SK-N-SH (cell line): ENCODE measurements at regions not wholly inside any gene's neighbourhood (a gene's known extent, or its start where the extent isn't known, plus 50 kb on each side); places are given as distances from the start of the nearest gene placed in this dataset.
"Not testable (repeated sequence)": the region's sequence is repeated elsewhere in the genome, so short reads cannot be mapped to it uniquely, and the experiment has no call there.

Experiments
- CTCF ChIA-PET: fragments of 300-600, 350-600 bp; formaldehyde crosslinking; extraction: SDS; loops from one replicate; lab custom pipeline; 2021; lab: Yijun Ruan, JAX
- POLR2A ChIA-PET: fragments of 350-600 bp; sonication (Branson Sonifier 250); formaldehyde crosslinking; extraction: SDS; loops from one replicate; lab custom pipeline; 2020; ENCODE audit warnings: antibody characterized with exemption, inconsistent platforms; lab: Yijun Ruan, JAX
- DNase-seq: peaks from one replicate; pipeline ENCODE4 v3.0.0; 2012
- H2AFZ ChIP-seq: fragments of 200-600 bp; sonication (generic); 2 replicates; pipeline ENCODE4 v1.8.1; 2016; ENCODE audit warnings: antibody characterized with exemption, mild to moderate bottlenecking, low read depth
- H3F3A ChIP-seq: fragments of 200-600 bp; sonication (generic); replicated peaks from 2 replicates; pipeline ENCODE3; 2016; ENCODE audit warnings: antibody characterized with exemption, mild to moderate bottlenecking; ENCODE audit not compliant: insufficient read depth
- H3K27ac ChIP-seq, 2 experiments: fragments of 200-500 bp in 1 of 2; fragments of 200-600 bp in 1 of 2; sonication (Bioruptor generic) in 1 of 2; sonication (generic), shearing (Covaris generic) in 1 of 2; 2 replicates each; pipeline versions ENCODE4 v1.5.1 to v1.6.1; 2014 to 2016; ENCODE audit warnings: low read depth in 2 of 2, inconsistent platforms in 1 of 2, low read length in 1 of 2, mild to moderate bottlenecking in 1 of 2, mixed read lengths in 1 of 2
- H3K27me3 ChIP-seq: fragments of 200-600 bp; sonication (generic), shearing (Covaris generic); 2 replicates; pipeline ENCODE4 v1.6.1; 2016; ENCODE audit warnings: mixed run types; ENCODE audit not compliant: insufficient read depth
- H3K36me3 ChIP-seq, 2 experiments: fragments of 200-500 bp in 1 of 2; fragments of 200-600 bp in 1 of 2; sonication (Bioruptor generic) in 1 of 2; sonication (generic) in 1 of 2; replicated peaks in 1 of 2; 2 replicates each; pipeline versions ENCODE3 to v1.5.1; 2014 to 2016; ENCODE audit warnings: low read length in 1 of 2, mild to moderate bottlenecking in 1 of 2; ENCODE audit not compliant: insufficient read depth in 2 of 2, control insufficient read depth in 1 of 2
- H3K4me1 ChIP-seq, 2 experiments: fragments of 200-500 bp in 1 of 2; fragments of 200-600 bp in 1 of 2; sonication (Bioruptor generic) in 1 of 2; sonication (generic), shearing (Covaris generic) in 1 of 2; 2 replicates each; pipeline versions ENCODE4 v1.5.1 to v1.6.1; 2014 to 2016; ENCODE audit warnings: low read depth in 1 of 2, low read length in 1 of 2, mixed run types in 1 of 2; ENCODE audit not compliant: insufficient read depth in 2 of 2, control insufficient read depth in 1 of 2
- H3K4me2 ChIP-seq: fragments of 200-600 bp; sonication (generic), shearing (Covaris generic); 2 replicates; pipeline ENCODE4 v1.6.1; 2017; ENCODE audit warnings: mixed run types
- H3K4me3 ChIP-seq, 2 experiments: fragments of 200-500 bp in 1 of 2; fragments of 200-600 bp in 1 of 2; sonication (Bioruptor generic) in 1 of 2; sonication (generic), shearing (Covaris generic) in 1 of 2; 2 replicates each; pipeline versions ENCODE4 v1.5.1 to v1.8.1; 2014 to 2016; ENCODE audit warnings: low read depth in 2 of 2, inconsistent platforms in 1 of 2, low read length in 1 of 2, mild to moderate bottlenecking in 1 of 2, mixed read lengths in 1 of 2, moderate library complexity in 1 of 2
- H3K79me2 ChIP-seq: fragments of 200-600 bp; sonication (generic); 2 replicates; pipeline ENCODE4 v1.8.1; 2017; ENCODE audit warnings: mild to moderate bottlenecking; ENCODE audit not compliant: insufficient read depth
- H3K9ac ChIP-seq: fragments of 200-600 bp; sonication (generic); 2 replicates; pipeline ENCODE4 v1.6.1; 2017; ENCODE audit warnings: mixed run types
- H3K9me2 ChIP-seq: fragments of 200-600 bp; sonication (generic); 2 replicates; pipeline ENCODE4 v1.6.1; 2017; ENCODE audit warnings: mixed run types
- H3K9me3 ChIP-seq: fragments of 200-600 bp; sonication (generic); 2 replicates; pipeline ENCODE4 v1.6.1; 2017; ENCODE audit warnings: mixed run types, mild to moderate bottlenecking, moderate library complexity
- H4K20me1 ChIP-seq: fragments of 200-600 bp; sonication (generic); 2 replicates; pipeline ENCODE4 v1.6.1; 2017; ENCODE audit warnings: mild to moderate bottlenecking, mixed run types; ENCODE audit not compliant: insufficient read depth
- ELF1 ChIP-seq: IDR thresholded peaks from 2 replicates; pipeline ENCODE4 v1.4.0; 2012
- EP300 ChIP-seq, 2 experiments: IDR thresholded peaks; 2 replicates each; pipeline versions ENCODE4 v1.4.0 to v1.6.1; 2012; ENCODE audit warnings: borderline replicate concordance in 1 of 2, low read depth in 1 of 2, low read length in 1 of 2
- FOXJ3 ChIP-seq: sonication (generic); formaldehyde crosslinking; IDR thresholded peaks from 2 replicates; pipeline ENCODE4 v1.5.1; 2020; ENCODE audit warnings: mild to moderate bottlenecking, missing genetic modification reagents
- FOXM1 ChIP-seq: IDR thresholded peaks from 2 replicates; pipeline ENCODE4 v1.4.0; 2012; ENCODE audit warnings: low read depth, mild to moderate bottlenecking
- GABPA ChIP-seq: IDR thresholded peaks from 2 replicates; pipeline ENCODE4 v1.4.0; 2012; ENCODE audit warnings: low read depth, mild to moderate bottlenecking
- JUND ChIP-seq: IDR thresholded peaks from 2 replicates; pipeline ENCODE4 v1.4.0; 2012
- MEF2A ChIP-seq: IDR thresholded peaks from 2 replicates; pipeline ENCODE4 v1.4.0; 2012; ENCODE audit warnings: low read depth, borderline replicate concordance
- NRF1 ChIP-seq: IDR thresholded peaks from 2 replicates; pipeline ENCODE4 v1.6.1; 2012; ENCODE audit warnings: low read depth, mild to moderate bottlenecking, low read length
- POLR2AphosphoS5 ChIP-seq: IDR thresholded peaks from 2 replicates; pipeline ENCODE4 v1.6.1; 2012; ENCODE audit warnings: low read depth, low read length
- RAD21 ChIP-seq: IDR thresholded peaks from 2 replicates; pipeline ENCODE4 v1.6.1; 2012; ENCODE audit warnings: mild to moderate bottlenecking, low read length
- RXRA ChIP-seq: IDR thresholded peaks from 2 replicates; pipeline ENCODE4 v1.4.0; 2012; ENCODE audit warnings: low read depth, mild to moderate bottlenecking, borderline replicate concordance
- TAF1 ChIP-seq: IDR thresholded peaks from 2 replicates; pipeline ENCODE4 v1.6.1; 2012; ENCODE audit warnings: low read depth, mild to moderate bottlenecking, low read length, moderate library complexity, borderline replicate concordance
- YY1 ChIP-seq: IDR thresholded peaks from 2 replicates; pipeline ENCODE4 v1.4.0; 2012; ENCODE audit warnings: low read depth, mild to moderate bottlenecking
- WGBS: methylation state at CpG from one replicate; pipeline ENCODE4 v1.1.6; 2017; ENCODE audit warnings: low lambda C conversion rate; 5-methylcytosine and 5-hydroxymethylcytosine counted together
- TF ChIP-seq, protein P1 (sequence below): fragments of 200-600 bp; sonication (generic); IDR thresholded peaks from 2 replicates; pipeline ENCODE4 v1.6.1; 2017; ENCODE audit warnings: antibody characterized with exemption, mild to moderate bottlenecking, moderate library complexity
- TF ChIP-seq, protein P2 (sequence below): IDR thresholded peaks from 2 replicates; pipeline ENCODE4; 2012
- TF ChIP-seq, protein P3 (sequence below): fragments of 150-350 bp; IDR thresholded peaks from 2 replicates; pipeline ENCODE4 v1.6.1; 2016; ENCODE audit warnings: mild to moderate bottlenecking, low read depth, low read length

GRCh38 chr2:53508667-53509066 lies 258.9 kb upstream of the CHAC2 start (continued):
- TF ChIP-seq, protein P1, sequence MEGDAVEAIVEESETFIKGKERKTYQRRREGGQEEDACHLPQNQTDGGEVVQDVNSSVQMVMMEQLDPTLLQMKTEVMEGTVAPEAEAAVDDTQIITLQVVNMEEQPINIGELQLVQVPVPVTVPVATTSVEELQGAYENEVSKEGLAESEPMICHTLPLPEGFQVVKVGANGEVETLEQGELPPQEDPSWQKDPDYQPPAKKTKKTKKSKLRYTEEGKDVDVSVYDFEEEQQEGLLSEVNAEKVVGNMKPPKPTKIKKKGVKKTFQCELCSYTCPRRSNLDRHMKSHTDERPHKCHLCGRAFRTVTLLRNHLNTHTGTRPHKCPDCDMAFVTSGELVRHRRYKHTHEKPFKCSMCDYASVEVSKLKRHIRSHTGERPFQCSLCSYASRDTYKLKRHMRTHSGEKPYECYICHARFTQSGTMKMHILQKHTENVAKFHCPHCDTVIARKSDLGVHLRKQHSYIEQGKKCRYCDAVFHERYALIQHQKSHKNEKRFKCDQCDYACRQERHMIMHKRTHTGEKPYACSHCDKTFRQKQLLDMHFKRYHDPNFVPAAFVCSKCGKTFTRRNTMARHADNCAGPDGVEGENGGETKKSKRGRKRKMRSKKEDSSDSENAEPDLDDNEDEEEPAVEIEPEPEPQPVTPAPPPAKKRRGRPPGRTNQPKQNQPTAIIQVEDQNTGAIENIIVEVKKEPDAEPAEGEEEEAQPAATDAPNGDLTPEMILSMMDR = no peak
- no peak for TF ChIP-seq EP300 (IDR thresholded peaks at IDR 0.05; ENCODE audit: borderline replicate concordance in 1 of 2, low read depth in 1 of 2, low read length in 1 of 2)
- no peak for TF ChIP-seq FOXM1

DNA sequence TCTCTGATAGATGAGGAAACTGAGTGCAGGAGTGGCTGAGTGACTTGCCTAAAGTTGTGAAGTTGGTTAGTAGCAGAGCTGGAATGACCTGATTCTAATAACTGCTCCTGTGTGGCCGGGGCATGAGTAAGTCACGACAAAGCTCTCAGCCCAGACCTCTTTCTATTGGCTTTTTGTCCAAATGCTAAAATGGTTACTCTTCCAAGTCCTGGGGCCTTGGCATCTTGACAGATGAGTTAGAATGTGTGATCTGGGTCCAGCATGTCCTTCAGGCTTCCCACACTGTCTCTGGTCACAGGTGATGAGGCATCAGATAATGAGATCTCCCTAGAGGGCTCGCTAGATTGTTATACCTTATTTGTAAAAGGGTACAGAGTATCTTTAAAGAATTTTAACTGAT lies 260.5 kb upstream of the CHAC2 start:
- H3K4me3 ChIP-seq, H3K4me2 ChIP-seq, POLR2A ChIA-PET, H3K79me2 ChIP-seq, H4K20me1 ChIP-seq, H3K4me1 ChIP-seq, H3K36me3 ChIP-seq, H3F3A ChIP-seq, H3K27ac ChIP-seq, CTCF ChIA-PET, H3K9ac ChIP-seq, H3K9me3 ChIP-seq, H2AFZ ChIP-seq, H3K9me2 ChIP-seq, H3K27me3 ChIP-seq, DNase-seq: not testable (repeated sequence)
- 14% methylated on average over 3 of the region's 3 CpGs for WGBS

DNA sequence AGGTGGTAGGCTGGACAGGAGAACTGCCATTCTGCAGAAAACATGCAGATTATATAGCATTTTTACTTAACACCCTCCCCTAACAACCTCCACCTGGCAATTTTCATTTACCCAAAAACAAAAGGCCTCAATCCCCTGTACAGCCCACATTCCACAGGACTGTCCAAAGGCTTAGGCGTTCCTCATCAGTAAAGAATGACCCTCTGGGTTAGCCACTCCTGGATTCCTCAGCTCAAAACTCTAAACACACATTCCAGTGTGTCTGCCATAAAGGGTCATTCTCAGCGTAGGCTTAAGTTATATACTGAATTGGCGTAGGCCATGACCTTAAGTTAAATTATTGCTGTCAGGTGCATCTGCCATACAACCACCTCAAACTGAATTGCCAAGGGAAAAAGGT lies 261.8 kb upstream of the CHAC2 start:
- no peaks in the 10 kb centered on the region for H3K9me2 ChIP-seq
- no peaks in the 10 kb centered on the region; the same call in 1 of the 2 replicates for H3K27me3 ChIP-seq
- no peaks in the 10 kb centered on the region for H3K4me1 ChIP-seq
- TF ChIP-seq GABPA (no peak), ELF1 (no peak), TAF1 (no peak), MEF2A (no peak), YY1 (no peak), FOXJ3 (CRISPR knock-in tag) (no peak), NRF1 (no peak), JUND (no peak), RXRA (no peak), POLR2AphosphoS5 (no peak), RAD21 (no peak)
- TF ChIP-seq, protein P1 = no peak
- TF ChIP-seq, protein P2, sequence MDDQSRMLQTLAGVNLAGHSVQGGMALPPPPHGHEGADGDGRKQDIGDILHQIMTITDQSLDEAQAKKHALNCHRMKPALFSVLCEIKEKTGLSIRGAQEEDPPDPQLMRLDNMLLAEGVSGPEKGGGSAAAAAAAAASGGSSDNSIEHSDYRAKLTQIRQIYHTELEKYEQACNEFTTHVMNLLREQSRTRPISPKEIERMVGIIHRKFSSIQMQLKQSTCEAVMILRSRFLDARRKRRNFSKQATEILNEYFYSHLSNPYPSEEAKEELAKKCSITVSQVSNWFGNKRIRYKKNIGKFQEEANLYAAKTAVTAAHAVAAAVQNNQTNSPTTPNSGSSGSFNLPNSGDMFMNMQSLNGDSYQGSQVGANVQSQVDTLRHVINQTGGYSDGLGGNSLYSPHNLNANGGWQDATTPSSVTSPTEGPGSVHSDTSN = no peak
- TF ChIP-seq, protein P3, sequence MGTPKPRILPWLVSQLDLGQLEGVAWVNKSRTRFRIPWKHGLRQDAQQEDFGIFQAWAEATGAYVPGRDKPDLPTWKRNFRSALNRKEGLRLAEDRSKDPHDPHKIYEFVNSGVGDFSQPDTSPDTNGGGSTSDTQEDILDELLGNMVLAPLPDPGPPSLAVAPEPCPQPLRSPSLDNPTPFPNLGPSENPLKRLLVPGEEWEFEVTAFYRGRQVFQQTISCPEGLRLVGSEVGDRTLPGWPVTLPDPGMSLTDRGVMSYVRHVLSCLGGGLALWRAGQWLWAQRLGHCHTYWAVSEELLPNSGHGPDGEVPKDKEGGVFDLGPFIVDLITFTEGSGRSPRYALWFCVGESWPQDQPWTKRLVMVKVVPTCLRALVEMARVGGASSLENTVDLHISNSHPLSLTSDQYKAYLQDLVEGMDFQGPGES = no peak
- H3F3A ChIP-seq = no peaks in the 10 kb centered on the region
- no peak overlapping the region for H2AFZ ChIP-seq
- WGBS = 61% methylated on average over 3 of the region's 3 CpGs
- POLR2A ChIA-PET = no interaction called here
- no peak overlapping the region for H3K4me3 ChIP-seq
- H3K9me3 ChIP-seq = no peaks in the 10 kb centered on the region
- H4K20me1 ChIP-seq = no peaks in the 10 kb centered on the region
- no peak for DNase-seq
- H3K27ac ChIP-seq = no peak overlapping the region
- H3K4me2 ChIP-seq = no peak overlapping the region
- H3K36me3 ChIP-seq = no peaks in the 10 kb centered on the region
- CTCF ChIA-PET = no interaction called here
- no peaks in the 10 kb centered on the region for H3K79me2 ChIP-seq
- no peak overlapping the region for H3K9ac ChIP-seq
